GM18870 (cell line): ENCODE measurements at regions not wholly inside any gene's neighbourhood (a gene's known extent, or its start where the extent isn't known, plus 50 kb on each side); places are given as distances from the start of the nearest gene placed in this dataset.
"Not testable (repeated sequence)": the region's sequence is repeated elsewhere in the genome, so short reads cannot be mapped to it uniquely, and the experiment has no call there.

Source experiments
- ATAC-seq: cut with Tn5 transposase; IDR thresholded peaks from one replicate; pipeline ENCODE4 v1.9.1; 2021; ENCODE audit warnings: moderate library complexity; ENCODE audit not compliant: unreplicated experiment

- ATAC-seq, result no peak
Measured at GRCh38 chr14:37650356-37651037, 55.1 kb downstream of the TTC6 start.

DNA sequence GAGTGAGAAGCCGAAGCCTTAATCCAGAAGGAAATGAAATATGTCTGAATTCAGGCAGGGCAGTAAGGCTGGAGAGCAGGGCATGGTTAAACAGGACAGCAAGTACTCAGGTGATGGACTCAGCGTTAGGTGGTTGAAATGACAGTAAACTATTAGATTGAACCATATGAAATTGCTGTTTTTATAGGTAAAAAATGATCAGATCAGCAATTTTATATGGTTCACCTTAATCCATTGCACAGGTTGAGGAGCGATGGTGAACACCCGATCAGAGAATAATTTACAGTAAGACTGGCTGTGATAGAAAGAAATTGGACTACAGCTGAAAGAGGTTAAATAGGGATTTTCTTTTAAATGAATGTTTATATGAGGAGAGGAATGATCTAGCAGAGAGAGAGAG is 56.6 kb downstream of the TTC6 start:
- no peak for ATAC-seq

DNA sequence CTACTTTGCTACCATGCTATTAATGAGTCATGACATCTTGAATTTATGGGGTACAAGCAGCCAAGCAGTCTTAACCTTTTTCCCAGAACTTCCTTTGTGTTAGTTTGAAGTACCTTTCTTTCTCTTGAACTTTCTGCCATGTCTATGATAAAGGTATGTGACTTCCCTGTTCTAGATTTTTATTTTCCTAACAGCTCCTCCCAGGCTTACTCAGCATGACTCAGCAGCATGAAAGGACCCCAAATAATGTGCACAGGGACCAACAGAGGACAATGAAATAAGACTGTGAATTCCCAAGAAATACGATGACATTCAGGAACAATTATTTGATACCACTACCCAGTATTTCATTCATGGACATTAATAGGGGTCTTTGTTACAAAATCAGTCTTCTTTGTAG is 60.0 kb downstream of the TTC6 start:
- ATAC-seq, result no peak

DNA sequence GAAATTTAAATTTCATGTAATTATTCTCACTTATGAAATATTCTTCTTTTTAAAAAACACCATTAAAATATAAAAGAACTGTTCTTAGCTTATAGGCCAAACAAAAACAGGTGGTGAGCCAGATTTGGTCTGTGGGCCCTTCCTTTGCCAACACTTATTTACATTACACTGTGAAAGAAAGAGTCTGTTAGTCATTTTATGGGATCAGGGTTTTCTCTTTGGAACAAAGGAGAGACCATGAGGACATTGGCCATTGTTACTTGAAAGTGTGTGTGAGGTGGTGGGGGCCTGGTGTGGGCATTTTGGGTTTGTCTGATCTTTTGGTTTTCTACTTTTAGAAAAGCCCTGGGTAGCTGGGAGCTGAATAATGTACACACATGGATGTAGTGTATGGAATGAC is 62.7 kb downstream of the TTC6 start:
- ATAC-seq, result no peak

DNA sequence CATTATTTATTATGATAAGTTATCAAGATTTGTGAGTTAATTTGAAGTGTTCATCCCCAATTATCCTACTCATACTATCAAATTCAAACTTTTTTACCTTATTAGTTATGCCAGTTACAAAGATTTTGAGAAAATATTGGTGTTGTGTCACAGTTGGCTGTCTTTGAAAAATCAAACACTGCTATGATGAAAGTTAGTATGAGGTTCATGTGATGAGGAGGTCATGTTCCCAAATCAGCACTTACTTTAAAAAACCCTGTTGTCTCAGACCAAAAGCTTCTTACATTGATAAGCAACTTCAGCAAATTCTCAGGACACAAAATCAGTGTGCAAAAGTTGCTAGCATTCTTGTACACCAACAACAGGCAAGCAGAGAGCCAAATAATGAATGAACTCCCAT is 68.1 kb downstream of the TTC6 start:
- ATAC-seq, result no peak

GRCh38 chr14:37665479-37665878 is 70.0 kb downstream of the TTC6 start:
- no peak for ATAC-seq

DNA sequence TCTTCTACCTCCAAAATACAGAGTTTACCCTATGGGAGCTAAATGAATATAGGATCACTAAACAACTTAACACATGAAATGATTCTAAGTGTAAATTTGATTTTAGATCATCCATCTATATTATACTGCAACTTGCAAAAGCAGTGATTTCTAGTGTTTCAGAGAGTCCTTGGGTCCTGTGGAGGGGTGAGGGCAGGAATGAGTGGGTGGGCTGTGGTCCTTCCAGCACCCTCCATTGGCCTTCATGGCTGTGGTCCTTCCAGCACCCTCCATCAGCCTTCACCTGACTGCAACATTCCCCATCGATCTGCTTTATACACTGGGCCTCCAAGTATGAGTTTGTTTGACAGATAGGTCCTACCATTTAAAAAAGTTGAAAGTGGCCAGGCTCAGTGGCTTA is 70.5 kb downstream of the TTC6 start:
- ATAC-seq, result no peak

- ATAC-seq, result no peak
Measured at GRCh38 chr14:37668646-37669045, 73.2 kb downstream of the TTC6 start.

- no peak for ATAC-seq
Measured at GRCh38 chr14:37669242-37669641, 73.8 kb downstream of the TTC6 start.

- no peak for ATAC-seq
Measured at GRCh38 chr14:37673439-37673838, 78.0 kb downstream of the TTC6 start.

DNA sequence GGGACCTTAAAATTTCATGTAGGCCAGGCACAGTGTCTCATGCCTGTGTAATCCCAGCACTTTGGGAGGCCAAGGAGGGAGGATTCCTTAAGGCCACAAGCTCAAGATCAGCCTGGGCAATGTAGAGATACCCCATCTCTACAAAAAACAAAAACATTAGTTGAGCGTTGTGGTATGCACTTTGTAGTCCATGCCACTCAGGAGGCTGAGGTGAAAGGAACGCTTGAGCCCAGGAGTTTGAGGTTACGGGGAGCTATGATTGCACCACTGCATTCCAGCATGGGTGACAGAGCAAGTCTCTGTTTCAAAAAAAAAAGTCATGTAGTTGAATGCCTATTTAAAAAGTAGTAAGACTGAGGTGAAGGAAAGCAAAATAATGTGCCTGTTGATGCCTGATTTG is 83.5 kb downstream of the TTC6 start:
- no peak for ATAC-seq

GRCh38 chr14:37681486-37681885 is 86.1 kb downstream of the TTC6 start:
- no peak for ATAC-seq

DNA sequence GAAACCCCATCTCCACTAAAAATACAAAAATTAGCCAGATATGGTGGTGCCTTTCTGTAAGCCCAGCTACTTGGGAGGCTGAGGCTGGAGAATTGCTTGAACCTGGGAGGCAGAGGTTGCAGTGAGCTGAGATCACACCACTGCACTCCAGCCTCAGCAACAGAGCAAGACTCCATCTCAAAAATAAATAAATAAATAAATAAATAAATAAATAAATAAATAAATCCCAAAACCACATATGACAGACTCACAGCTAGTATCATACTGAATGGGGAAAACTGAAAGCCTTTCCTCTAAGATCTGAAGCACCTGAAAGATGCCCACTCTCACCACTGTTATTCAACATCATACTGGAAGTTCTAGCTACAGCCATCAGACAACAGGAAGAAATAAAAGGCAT is 97.3 kb downstream of the TTC6 start:
- ATAC-seq, result not testable (repeated sequence)

GRCh38 chr14:37693420-37693819 is 98.0 kb downstream of the TTC6 start:
- ATAC-seq, result not testable (repeated sequence)

GRCh38 chr14:37695866-37696265 is 100.4 kb downstream of the TTC6 start:
- ATAC-seq, result no peak

GRCh38 chr14:37697489-37698121 is 102.2 kb downstream of the TTC6 start:
- ATAC-seq, result no peak

DNA sequence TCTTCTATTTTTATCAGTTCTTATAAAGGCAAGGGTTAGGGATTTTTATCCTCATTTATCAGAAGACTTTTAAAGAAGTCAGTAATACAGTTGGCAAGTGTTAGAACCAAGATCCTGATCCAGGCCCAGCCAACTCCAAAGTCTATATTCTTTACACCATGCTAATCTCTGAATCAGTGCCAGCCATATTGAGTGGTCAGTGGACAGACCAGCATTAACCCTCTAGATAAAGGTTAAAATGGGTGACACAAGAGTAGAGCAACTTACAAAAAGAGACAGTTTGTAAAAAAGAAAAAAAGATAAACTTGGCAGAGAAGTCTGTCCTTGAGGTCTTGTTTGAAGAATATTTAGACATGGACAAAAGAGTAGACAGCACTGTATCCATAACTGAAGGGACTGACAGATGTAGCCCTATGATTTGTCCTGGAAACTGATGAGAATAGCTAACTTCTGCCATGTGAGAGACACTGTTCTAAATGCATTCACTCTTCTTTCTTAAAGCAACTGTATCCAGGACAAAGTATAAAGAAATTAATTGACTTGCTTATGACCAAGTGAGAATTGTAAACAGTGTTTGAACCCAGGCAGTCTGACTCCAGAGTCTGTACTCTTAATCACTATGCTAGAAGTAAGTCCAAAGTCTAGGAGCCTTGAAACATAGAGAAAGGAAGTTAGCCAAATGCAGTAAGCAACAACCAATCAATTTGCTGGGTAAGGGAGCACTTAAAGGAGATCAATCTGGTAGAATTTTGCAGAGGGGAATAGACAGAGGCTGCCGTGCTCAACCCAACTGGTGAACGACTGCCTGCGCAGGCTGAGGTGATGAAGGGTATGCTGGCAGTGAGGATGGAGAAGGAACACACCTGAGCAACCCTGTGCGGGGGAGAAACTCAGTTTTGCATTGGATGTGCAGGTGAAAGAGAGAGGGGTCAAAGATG is 103.7 kb downstream of the TTC6 start:
- no peak for ATAC-seq

DNA sequence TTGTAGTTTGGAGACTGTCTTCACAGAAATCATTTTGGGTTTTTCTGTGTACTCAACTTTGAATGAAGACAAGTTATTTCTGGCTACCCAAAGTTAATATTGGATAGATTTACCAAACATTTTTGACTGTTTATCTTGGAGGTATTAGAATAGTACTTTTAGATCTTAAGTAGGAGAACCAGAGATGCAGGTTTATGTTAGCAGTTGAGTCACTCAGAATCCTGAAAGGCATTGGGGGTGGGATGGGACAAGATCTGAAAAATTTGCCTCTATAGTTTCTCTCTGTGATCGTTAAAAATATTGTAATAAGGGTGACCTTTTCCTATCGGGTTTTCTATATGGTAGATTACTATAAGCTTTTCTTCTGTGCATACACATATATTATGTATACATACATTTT is 112.3 kb downstream of the TTC6 start:
- ATAC-seq, result no peak

- ATAC-seq, result no peak
Measured at GRCh38 chr14:37708481-37708880, 113.1 kb downstream of the TTC6 start.

- ATAC-seq, result no peak
Measured at GRCh38 chr14:37709419-37710195, 114.2 kb downstream of the TTC6 start.

DNA sequence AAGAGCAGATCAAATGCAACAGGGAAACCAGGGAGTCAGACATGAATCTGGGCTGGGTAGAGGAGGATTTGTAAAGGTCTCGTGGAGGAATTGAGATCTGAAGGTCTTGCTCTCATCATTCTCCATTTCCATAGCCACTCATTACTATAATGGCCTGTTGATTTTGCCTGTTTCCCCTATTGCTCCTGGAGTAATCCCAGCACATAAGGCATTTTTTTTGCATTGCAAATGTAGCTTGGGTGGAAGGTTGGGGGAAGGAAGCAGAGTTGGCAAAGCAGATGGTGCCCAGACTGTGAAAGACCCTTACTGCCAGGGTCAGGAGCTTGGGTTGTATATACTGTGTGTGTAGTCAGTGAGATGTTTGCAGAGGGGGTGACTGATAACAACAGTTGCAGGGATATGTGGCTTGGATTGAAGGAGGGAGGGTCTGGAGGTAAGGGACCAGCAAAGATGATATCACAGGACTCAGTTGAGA is 116.0 kb downstream of the TTC6 start:
- no peak for ATAC-seq
